ENCODE measurements at regions not wholly inside any gene's neighbourhood (a gene's known extent, or its start where the extent isn't known, plus 50 kb on each side); places are given as distances from the start of the nearest gene placed in this dataset.

DNA sequence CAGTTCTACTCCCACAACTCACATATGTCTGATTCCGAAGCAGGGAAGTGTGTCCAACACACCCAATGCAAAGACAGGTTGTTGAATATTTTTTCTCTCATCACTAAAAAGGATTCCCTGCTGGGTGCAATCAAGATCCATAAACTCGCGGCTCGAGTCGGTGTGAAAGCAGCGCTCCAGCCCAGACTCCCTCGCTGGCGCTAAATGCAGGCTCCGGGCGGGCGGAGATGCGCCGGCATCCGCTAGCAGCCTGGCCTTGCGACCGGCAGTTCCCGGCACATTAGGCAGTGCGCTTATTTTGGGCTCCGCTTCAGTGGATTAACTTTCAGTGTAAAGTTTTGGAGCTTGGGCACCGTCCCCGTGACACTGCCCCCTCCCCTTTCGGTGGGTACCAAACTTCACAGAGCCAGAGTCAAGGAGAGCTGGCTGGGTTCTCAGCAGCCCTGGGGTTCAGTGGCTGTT, 87.7 kb upstream of the POU3F1 start:
- H3K27me3 ChIP-seq (ENCODE audit: control insufficient read depth in 2 of 2, insufficient read depth in 2 of 2, low read length in 2 of 2), result peaks cover 0 to 8% of the 10 kb centered on the region in 2 experiments
- no peak for FAIRE-seq
- TF ChIP-seq, protein P1, sequence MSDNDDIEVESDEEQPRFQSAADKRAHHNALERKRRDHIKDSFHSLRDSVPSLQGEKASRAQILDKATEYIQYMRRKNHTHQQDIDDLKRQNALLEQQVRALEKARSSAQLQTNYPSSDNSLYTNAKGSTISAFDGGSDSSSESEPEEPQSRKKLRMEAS (IDR thresholded peaks at IDR 0.05; ENCODE audit: insufficient read depth, insufficient read length), result no peak
- no peak for TF ChIP-seq POLR2A (IDR thresholded peaks at IDR 0.05; ENCODE audit: low read depth, low read length)
- TF ChIP-seq, protein P2, sequence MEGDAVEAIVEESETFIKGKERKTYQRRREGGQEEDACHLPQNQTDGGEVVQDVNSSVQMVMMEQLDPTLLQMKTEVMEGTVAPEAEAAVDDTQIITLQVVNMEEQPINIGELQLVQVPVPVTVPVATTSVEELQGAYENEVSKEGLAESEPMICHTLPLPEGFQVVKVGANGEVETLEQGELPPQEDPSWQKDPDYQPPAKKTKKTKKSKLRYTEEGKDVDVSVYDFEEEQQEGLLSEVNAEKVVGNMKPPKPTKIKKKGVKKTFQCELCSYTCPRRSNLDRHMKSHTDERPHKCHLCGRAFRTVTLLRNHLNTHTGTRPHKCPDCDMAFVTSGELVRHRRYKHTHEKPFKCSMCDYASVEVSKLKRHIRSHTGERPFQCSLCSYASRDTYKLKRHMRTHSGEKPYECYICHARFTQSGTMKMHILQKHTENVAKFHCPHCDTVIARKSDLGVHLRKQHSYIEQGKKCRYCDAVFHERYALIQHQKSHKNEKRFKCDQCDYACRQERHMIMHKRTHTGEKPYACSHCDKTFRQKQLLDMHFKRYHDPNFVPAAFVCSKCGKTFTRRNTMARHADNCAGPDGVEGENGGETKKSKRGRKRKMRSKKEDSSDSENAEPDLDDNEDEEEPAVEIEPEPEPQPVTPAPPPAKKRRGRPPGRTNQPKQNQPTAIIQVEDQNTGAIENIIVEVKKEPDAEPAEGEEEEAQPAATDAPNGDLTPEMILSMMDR (IDR thresholded peaks at IDR 0.05; ENCODE audit: extremely low read depth in 1 of 2, insufficient read depth in 1 of 2, low read depth in 1 of 2, low read length in 2 of 2), result no peak
- no peak for TF ChIP-seq MYC (IDR thresholded peaks at IDR 0.05; ENCODE audit: low read depth, low read length)
- TF ChIP-seq POLR2AphosphoS5 (IDR thresholded peaks at IDR 0.05; ENCODE audit: insufficient read depth, low read depth, low read length), result no peak
- no peak for TF ChIP-seq JUN (IDR thresholded peaks at IDR 0.05; ENCODE audit: borderline replicate concordance, insufficient read depth, insufficient read length, low read depth)
- TF ChIP-seq EZH2 (IDR thresholded peaks at IDR 0.05; ENCODE audit: borderline replicate concordance, low read depth, low read length, severe bottlenecking), result no peak
- no peak for TF ChIP-seq GATA2 (IDR thresholded peaks at IDR 0.05; ENCODE audit: insufficient read depth, insufficient read length, low read depth, low read length)
- no peak for TF ChIP-seq FOS (IDR thresholded peaks at IDR 0.05; ENCODE audit: borderline replicate concordance, insufficient read depth, low read length)
- H4K20me1 ChIP-seq (replicated peaks; ENCODE audit: control insufficient read depth, extremely low read depth, insufficient read depth, low read length), result no peaks in the 10 kb centered on the region
- no peak overlapping the region for H3K4me2 ChIP-seq (ENCODE audit: insufficient read depth, low read length)
- dilution Hi-C loops (cut with MboI; ENCODE audit: extremely low pct_ligation_motif_present, low sequenced_read_pairs) (no loop called here), intact Hi-C loops (cut with micrococcal nuclease) (no loop called here)
- no peaks in the 10 kb centered on the region for H3K79me2 ChIP-seq (ENCODE audit: control insufficient read depth, insufficient read depth, low read length)
- no peaks in the 10 kb centered on the region for H3K9me1 ChIP-seq (replicated peaks; ENCODE audit: control insufficient read depth, extremely low read depth, insufficient read depth, low read length)
- no peak overlapping the region for H3K27ac ChIP-seq (ENCODE audit: insufficient read depth, low read depth, low read length)
- no peak for DNase-seq (ENCODE audit: low read depth, low spot score)
- BruUV-seq (replicated peaks), result no TSS peak
- H2AFZ ChIP-seq (ENCODE audit: low read depth, low read length), result no peak overlapping the region
- H3K4me1 ChIP-seq (ENCODE audit: control insufficient read depth, extremely low read depth, insufficient read depth, low read length), result peaks cover 6% of the 10 kb centered on the region
- H3K9me3 ChIP-seq (replicated peaks; ENCODE audit: control insufficient read depth, insufficient read depth, low read length), result no peaks in the 10 kb centered on the region
- no peak overlapping the region for H3K4me3 ChIP-seq (replicated peaks in 1 of 3; ENCODE audit: insufficient read depth in 1 of 3, low read depth in 1 of 3, low read length in 3 of 3)
- CTCF ChIA-PET, result no interaction called here
- POLR2A ChIA-PET, result no interaction called here
- H3K9ac ChIP-seq (replicated peaks; ENCODE audit: extremely low read depth, insufficient read depth, low read length), result no peak overlapping the region
- no peaks in the 10 kb centered on the region for H3K36me3 ChIP-seq (ENCODE audit: control insufficient read depth in 2 of 2, extremely low read depth in 1 of 2, insufficient read depth in 2 of 2, low read length in 2 of 2)
